ENCODE measurements at regions not wholly inside any gene's neighbourhood (a gene's known extent, or its start where the extent isn't known, plus 50 kb on each side); places are given as distances from the start of the nearest gene placed in this dataset.

GRCh38 chr3:164679245-164679644, 399.1 kb downstream of the SI start:
- H3K4me3 ChIP-seq (IDR thresholded peaks at IDR 0.05; ENCODE audit: insufficient read depth, low read depth, low read length), result no peak overlapping the region
- H2AFZ ChIP-seq (ENCODE audit: low read depth), result no peak overlapping the region
- H3K79me2 ChIP-seq (ENCODE audit: insufficient read depth, low read depth), result no peaks in the 10 kb centered on the region
- no peaks in the 10 kb centered on the region for H3K4me1 ChIP-seq (ENCODE audit: low read depth, poor library complexity, severe bottlenecking)
- H4K20me1 ChIP-seq (ENCODE audit: insufficient read depth), result no peaks in the 10 kb centered on the region
- TF ChIP-seq CTCF (conservative IDR thresholded peaks at IDR 0.05; ENCODE audit: low read depth, low read length), result no peak
- no peaks in the 10 kb centered on the region for H3K36me3 ChIP-seq (ENCODE audit: insufficient read depth)
- no peak overlapping the region for H3K9ac ChIP-seq
- H3K27me3 ChIP-seq (ENCODE audit: insufficient read depth, low read depth), result no peaks in the 10 kb centered on the region
- no peak overlapping the region for H3K27ac ChIP-seq
- no peak overlapping the region for H3K4me2 ChIP-seq

GRCh38 chr3:164677317-164677716, 401.0 kb downstream of the SI start:
- H3K36me3 ChIP-seq (ENCODE audit: insufficient read depth), result no peaks in the 10 kb centered on the region
- H2AFZ ChIP-seq (ENCODE audit: low read depth), result no peak overlapping the region
- H3K9ac ChIP-seq, result no peak overlapping the region
- no peak overlapping the region for H3K27ac ChIP-seq
- no peaks in the 10 kb centered on the region for H3K4me1 ChIP-seq (ENCODE audit: low read depth, poor library complexity, severe bottlenecking)
- no peaks in the 10 kb centered on the region for H4K20me1 ChIP-seq (ENCODE audit: insufficient read depth)
- H3K4me2 ChIP-seq, result no peak overlapping the region
- no peaks in the 10 kb centered on the region for H3K27me3 ChIP-seq (ENCODE audit: insufficient read depth, low read depth)
- H3K79me2 ChIP-seq (ENCODE audit: insufficient read depth, low read depth), result no peaks in the 10 kb centered on the region
- no peak overlapping the region for H3K4me3 ChIP-seq (IDR thresholded peaks at IDR 0.05; ENCODE audit: insufficient read depth, low read depth, low read length)
- no peak for TF ChIP-seq CTCF (conservative IDR thresholded peaks at IDR 0.05; ENCODE audit: low read depth, low read length)

GRCh38 chr3:164673738-164674137, 404.6 kb downstream of the SI start:
- Histone ChIP-seq H3K36me3 (ENCODE audit: insufficient read depth) (no peaks in the 10 kb centered on the region), H3K4me2 (no peak overlapping the region), H3K27me3 (ENCODE audit: insufficient read depth, low read depth) (no peaks in the 10 kb centered on the region), H2AFZ (ENCODE audit: low read depth) (no peak overlapping the region), H3K79me2 (ENCODE audit: insufficient read depth, low read depth) (no peaks in the 10 kb centered on the region), H3K9ac (no peak overlapping the region), H3K4me1 (ENCODE audit: low read depth, poor library complexity, severe bottlenecking) (no peaks in the 10 kb centered on the region), H4K20me1 (ENCODE audit: insufficient read depth) (no peaks in the 10 kb centered on the region), H3K4me3 (IDR thresholded peaks at IDR 0.05; ENCODE audit: insufficient read depth, low read depth, low read length) (no peak overlapping the region), H3K27ac (no peak overlapping the region)
- TF ChIP-seq CTCF (conservative IDR thresholded peaks at IDR 0.05; ENCODE audit: low read depth, low read length), result no peak; the same call in 1 of the 2 replicates

- TF ChIP-seq CTCF (conservative IDR thresholded peaks at IDR 0.05; ENCODE audit: low read depth, low read length), result no peak
- Histone ChIP-seq H3K4me3 (IDR thresholded peaks at IDR 0.05; ENCODE audit: insufficient read depth, low read depth, low read length) (no peak overlapping the region), H3K4me2 (no peak overlapping the region), H3K9ac (no peak overlapping the region), H4K20me1 (ENCODE audit: insufficient read depth) (no peaks in the 10 kb centered on the region), H2AFZ (ENCODE audit: low read depth) (no peak overlapping the region), H3K36me3 (ENCODE audit: insufficient read depth) (no peaks in the 10 kb centered on the region), H3K27me3 (ENCODE audit: insufficient read depth, low read depth) (no peaks in the 10 kb centered on the region), H3K27ac (no peak overlapping the region), H3K4me1 (ENCODE audit: low read depth, poor library complexity, severe bottlenecking) (no peaks in the 10 kb centered on the region), H3K79me2 (ENCODE audit: insufficient read depth, low read depth) (no peaks in the 10 kb centered on the region)
Measured at GRCh38 chr3:164658125-164658524, 420.2 kb downstream of the SI start.

Measured in KMS-11 (cell line).